HG03520 (cell line): ENCODE measurements at regions not wholly inside any gene's neighbourhood (a gene's known extent, or its start where the extent isn't known, plus 50 kb on each side); places are given as distances from the start of the nearest gene placed in this dataset.

Experiments used
- ATAC-seq: cut with Tn5 transposase; IDR thresholded peaks from one replicate; pipeline ENCODE4 v1.9.1; 2021; ENCODE audit warnings: mild to moderate bottlenecking, moderate library complexity; ENCODE audit not compliant: unreplicated experiment

DNA sequence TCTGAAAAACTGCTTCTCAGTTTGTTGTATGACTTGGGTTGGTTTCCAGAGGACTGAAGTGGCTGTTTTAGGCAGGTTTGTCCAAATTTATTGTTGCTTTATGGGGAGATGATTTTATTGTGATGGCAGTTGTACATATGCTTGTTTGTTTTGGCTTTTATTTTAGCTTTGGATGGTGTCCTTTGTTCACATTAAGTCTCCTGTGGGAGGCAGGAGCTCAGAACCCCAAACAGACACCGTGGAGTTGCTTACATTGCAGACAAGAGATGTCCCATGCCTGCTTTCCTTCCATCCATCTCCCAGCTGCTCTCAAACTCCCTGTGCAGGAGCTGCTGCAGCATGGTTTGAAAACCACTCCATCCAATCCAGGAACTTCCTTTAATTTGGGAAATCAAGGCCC is 414.7 kb downstream of the LPIN1 start:
- ATAC-seq: no peak

DNA sequence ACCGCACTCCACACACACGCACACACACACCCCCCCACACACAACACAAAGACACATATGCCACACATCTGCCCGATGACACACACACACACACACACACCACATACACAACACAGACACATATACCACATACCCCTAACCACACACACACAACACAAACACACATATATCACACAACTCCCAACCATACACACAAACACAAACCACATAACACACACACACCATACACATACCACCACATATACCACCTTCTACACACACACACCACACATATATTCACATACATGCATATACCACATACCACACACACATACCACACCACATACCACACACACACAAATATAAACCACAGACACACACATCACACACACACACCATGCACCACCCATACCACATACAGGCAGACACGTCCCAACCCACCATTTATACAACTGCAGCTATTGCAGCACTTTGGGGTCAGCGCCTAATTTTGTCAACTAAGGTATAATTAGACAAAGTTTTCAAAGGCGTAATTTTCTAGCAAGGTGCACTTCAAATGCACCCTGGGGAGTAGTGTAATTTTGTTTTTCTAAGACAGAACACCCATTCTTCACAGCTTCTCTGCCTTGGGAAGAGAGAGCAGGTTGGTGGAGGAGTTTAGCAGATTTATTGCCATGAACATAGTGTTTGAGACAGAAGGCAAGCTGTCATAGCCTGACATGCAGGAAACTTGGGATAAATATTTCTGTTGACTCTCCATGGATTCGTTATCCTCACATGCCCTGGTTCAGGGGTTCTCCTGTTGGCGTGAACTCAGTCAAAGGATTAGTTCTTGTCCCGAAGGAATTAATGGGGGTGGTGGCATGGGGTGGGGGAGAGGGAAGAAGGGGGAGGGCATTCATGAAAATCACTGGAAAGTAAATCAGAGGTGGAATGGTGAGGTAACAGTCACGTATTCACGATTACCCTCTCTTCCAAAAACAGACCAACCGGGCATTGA is 416.1 kb downstream of the LPIN1 start:
- no peak for ATAC-seq

DNA sequence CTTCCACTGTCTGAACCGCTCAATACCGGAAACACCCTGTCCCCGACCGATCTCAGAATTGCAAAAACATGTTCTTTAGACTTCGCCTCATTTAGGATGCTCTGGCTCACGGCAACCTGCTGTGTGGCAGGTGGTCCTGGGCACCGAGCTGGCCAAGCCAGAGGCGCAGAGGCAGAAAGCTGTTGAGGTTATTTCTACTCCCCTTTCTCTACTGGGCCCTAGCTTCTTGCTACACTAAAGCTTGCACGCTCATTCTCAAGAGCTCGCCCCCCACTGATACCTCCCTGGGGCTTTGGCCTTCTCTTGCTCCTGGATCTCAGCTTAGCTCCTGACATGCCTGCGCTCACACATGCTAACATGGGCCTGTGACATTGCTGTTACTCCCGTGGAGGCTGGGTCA is 417.4 kb downstream of the LPIN1 start:
- ATAC-seq: no peak

DNA sequence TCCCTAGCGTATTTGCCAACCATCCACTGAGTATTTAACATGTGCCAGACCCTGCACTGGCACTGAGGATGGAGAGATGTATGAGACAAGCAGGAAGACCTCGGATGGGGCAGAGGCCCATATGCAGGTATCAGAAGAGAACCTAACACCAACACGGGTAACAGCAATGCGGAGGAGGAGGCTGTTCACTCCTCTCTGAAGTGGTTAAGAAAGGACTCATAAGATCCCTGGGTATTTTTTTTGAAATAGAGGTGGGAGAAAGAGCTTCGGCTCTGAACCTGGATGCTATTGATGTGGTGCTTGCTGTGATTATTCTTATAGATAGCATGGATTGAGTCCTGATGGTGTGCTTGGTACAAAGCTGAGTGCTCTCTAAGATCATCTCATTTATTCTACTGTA is 418.3 kb downstream of the LPIN1 start:
- no peak for ATAC-seq

DNA sequence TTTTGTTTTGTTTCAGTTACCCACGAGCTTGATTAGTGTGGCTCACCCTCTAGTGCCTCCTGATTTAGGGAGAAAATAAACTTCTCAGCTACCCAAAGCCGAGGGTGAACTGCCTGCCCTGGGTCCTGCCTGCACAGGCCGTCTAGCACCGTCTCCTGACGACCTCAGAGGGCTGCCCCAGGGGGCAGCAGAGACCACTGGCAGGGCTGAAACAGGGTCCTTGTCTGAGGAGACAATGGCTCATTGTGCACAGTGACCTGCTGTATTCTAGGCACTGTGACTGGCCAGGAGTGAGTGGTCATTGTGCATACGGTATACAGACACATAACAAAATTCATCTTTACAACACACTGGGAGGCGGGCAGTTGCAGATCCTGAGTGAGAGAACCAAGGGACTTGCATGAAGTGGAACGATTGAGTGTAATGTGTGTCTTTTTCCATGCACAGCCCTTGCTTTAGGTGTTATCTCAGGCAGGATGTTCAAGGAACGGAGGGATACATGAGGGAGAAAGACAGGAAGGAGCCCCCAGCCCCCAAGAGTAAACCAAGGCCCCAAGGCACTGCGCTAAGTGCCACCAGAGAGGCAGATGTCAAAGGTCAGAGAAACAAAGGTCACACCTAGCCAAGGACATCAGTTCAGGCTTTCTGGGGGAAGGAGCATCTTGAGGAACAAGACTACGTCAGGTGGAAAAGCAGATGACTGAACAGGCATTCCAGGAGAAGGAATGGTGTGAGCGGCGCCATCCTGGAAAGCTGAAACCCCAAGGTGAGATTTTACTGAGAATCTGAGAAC is 421.3 kb downstream of the LPIN1 start:
- no peak for ATAC-seq

DNA sequence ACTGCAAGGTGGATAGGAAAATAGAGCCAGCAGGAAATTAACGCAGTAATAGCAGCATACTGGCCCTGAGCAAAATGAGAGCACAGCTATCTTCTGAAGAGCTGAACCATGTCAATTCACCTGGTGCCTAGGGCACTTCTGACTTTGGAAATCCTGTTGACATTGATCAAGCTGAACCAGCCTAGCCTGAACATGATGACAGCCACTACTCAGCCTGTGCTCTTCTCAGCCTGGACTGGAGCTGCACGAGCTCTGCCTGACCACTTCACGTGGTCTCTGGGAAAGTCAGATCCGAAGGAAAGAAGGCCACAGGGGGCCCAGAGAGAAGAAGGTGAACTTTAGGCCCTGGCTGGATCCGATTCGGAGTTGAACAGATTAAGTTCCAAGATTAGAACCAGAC is 421.9 kb downstream of the LPIN1 start:
- no peak for ATAC-seq

DNA sequence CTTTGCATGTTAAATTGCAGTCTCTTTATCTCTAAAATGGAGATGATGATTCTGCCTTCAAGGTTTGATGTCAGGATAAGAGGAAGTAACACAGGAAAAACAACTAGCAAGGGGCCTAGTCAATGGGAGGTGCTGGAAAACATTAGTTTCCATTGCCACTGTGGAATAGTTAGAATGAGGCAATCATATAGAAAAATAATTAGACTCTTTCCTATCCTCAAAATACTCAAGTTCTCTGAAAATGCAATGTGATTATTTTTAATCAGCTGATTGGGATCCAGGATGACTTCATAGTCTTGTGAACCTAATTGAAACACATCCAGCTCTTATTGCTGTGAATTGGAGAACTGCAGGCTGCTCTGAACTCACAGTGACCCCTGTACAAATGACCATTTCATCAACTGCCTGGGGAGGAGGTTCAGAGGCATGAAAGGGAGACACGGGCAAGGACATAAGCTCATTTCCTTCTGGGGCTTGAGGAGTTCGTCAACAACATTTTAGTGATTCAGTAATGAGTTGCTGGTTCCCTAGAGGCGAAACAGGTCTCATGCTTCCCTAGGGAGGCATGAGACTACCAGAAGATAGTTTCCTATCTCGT is 422.5 kb downstream of the LPIN1 start:
- ATAC-seq: no peak

DNA sequence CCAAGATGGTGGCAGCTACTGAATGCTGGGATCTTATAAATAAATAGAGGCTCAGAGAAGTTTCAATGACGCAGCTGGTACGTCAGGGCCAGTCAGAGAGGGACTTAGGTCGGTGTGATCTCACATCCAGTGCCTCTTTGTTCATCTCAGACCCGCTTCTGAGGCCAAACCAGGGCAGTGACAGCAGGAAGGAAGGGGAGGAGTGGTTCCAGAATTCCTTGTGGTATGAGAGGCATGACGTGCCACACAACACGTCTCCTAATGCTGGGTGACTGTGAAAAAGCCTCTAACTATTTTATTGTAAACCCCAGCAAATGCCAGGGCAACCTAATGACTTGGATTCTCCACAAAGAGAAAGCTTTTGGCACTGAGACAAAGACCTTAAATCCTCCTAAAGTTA is 423.3 kb downstream of the LPIN1 start:
- ATAC-seq: no peak

DNA sequence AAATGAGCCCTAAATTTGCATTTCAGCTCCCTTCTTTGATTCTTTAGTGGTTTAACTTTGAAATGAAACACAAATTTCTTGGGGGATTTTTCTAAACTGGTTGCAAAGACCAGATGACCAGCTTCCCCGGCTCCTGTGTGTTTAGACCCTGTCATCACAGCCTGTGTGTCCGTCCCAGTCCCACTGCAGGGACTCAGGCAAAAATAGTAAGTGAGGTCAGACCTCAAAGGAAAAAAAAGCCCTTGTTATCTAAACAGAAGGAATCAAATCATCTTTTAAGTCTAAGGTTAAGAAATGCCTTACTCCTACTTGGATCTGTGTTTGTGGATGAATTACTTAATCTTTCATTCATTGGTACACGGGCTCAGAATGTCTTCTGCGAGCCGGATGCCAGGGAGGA is 423.7 kb downstream of the LPIN1 start:
- no peak for ATAC-seq

DNA sequence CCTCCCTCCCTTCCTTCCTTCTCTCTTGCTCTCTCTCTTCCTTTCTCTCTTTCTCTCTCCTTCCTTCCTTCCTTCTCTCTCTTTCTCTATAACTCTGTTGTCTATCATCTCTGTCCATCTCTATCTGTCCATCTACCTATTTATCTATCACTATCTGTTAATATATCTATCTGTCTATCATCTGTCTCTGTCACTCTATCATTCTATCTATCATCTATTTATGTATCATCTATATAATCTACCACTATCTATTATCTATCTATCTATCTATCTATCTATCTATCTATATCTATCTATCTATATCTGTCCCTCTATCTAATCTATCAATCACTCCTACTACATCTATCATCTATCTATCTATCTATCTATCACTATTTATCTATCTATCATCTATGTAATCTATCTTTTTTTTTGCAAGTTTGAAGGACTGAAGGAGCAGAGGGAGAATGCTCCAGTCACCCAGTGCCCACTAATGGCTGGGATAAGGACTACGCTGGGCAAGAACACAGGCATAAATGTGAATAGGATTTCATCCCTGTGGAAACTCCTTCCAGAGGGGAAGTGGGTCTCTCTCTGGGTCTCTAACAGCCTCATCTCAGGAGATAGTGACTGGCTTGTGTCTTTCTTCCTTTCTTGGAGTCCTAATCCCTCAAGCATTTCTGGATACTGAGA is 427.0 kb downstream of the LPIN1 start:
- ATAC-seq: no peak

DNA sequence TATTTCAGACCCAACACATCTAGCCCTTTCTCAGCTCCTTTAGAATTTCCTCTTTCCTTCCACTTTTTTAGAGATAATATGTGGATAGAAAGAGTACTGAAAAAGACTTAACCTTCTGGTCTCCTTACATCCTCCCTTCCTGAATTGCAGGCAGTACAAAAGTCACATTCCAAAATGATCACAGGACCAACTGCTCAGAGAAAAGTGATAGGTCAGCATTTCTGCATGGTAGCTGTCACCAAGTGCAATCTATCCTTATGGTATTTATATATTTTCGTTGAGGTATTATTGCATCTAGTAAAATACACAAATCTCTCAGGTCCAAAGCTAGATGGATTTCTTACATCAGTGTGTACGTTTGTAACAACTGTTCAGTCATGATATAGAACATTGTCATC is 427.5 kb downstream of the LPIN1 start:
- ATAC-seq: no peak

DNA sequence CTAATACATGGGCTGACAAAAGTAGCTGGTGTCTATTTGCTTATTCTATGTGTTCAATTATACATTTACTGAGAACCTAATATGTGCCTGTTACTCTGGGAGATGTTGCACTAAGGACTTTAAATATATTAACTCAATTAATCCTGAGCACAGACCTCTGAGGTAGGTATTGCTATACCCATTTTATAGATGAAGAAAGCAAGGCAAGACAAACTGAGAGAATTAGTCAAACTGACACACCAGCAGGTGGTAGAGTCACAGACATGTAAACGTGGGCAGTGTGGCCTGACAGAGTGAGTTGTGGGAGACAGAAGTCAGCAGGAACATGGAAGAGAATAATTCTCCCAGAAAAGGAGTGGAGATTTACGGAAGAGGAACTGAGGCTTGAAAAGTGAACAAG is 428.9 kb downstream of the LPIN1 start:
- no peak for ATAC-seq

DNA sequence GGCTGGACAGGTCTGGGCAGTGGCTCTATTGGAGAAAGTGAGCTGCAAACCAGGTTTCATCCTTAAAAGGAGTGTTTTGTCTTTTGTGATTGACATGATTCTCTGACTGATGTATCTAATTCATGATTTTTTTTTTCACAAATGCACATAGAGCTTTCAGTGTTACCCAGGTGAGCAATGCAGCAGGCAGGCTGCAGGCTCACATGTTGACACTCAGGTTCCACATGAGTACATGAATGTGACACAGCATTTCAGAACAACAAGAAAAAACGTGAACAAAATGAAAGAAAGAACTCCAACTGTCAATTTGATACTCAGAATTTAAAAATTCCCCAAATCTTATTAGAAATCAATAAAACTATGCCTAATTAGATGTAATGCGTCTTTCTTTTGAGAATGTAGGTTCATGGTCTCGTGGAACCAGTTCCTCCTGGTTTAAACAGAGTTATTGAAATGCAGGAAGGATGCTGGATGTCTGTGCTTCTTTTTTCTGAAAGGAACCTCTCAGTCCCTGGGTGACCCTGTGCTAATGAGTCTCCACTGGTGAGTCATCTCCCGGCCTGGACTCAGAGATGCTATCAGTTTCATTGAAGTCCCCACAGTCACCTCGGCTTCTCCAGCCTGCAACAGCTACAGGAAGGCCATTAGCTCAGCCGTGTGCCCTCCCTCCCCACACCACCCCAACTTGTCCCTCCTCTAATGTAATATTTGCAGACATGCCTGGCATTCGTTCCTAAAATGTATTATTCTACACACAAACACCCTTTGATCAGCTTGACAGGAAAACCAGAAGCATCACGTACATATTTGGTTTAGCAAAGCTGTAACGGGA is 430.4 kb downstream of the LPIN1 start:
- ATAC-seq: peak; percentile 87

DNA sequence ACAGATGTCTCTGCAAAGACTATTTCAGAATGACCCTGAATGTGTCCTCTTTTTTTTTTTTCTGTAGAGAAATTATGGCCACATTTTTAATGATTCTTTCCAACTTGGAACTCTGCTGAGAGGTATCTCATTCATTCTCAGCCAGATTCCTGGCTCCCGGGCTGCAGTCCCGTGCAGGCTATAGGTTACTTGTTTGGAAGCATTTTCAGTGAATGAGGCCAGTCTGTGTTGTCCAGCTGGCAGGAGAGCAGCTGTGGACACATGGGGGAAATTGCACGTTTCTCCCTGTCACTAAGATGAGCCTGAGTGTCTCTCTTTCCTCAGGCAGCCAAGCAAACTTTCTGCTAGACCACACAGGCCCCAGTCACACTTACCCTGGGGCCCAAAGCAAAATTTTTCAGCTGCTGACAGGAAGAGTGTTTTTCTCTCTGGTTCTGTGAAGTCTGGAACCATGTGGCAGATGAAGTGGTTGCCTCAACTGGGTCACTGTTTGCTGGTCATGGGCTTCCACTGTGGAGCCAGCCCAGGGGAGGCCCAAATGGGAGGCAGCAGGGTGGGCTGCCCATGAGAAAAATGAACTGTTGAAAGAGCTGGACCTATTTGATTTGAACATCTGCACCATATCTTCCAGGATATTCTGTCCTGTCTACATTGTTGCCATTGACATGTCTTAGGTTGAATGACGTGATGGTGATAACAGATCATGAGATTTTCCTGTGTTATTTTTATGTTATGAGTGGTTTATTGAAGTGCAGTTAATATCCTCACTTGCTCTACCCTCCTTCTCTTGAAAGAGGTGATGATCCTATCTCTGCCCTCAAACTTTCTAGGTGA is 431.2 kb downstream of the LPIN1 start:
- ATAC-seq: peak; percentile 59

DNA sequence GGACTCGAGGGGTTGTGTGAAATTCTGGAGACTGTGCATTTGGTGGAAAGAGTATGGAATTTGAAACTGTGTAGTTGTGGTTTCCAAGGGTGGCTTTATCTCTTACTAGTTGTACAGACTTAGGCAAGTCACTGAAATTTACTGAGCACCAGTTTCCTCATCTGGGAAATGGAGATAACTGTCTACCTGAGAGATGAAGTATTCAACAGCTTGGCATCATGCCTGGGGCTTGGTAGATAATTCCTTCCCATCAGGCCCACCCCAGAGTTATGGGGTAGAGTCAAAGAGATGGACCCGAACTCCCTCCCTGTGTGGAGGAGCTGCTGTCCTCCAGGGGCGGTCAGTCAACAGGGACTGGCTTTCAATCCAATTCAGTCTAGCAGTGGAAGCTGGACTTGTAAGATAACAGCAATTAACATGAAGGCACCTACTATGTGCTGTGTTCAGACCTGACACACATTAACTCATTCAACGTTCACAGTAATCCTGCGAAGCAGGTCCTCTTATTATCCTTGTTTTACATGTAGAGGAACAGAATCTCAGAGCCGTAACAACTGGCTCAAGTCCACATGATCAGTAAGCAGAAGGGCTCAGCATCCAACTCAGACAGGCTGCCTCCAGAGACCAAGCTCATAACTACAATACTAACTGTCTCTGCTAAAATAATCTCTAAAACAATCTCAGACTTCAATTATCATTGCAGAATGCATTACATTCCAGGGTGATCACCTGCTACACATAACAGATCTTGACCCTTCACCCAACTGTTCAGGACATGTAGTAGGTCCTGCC is 432.1 kb downstream of the LPIN1 start:
- no peak for ATAC-seq

DNA sequence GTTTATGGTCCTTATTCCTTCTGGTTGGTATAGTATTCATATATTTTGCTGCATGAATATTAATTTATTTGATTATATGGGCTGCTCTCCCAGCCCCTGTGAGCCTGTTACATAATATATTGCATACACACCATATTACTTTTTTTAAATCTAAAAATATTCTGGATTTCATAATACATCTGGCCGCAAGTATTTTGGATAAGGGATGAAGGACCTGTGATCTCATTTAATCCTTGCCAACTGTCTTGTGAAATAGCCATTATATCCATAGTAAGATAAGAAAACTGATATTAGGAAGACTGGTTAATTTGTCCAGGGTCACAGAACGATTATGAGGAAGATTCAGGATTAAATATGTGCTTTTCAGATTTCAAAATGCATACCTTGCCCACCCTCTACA is 433.6 kb downstream of the LPIN1 start:
- ATAC-seq: no peak

DNA sequence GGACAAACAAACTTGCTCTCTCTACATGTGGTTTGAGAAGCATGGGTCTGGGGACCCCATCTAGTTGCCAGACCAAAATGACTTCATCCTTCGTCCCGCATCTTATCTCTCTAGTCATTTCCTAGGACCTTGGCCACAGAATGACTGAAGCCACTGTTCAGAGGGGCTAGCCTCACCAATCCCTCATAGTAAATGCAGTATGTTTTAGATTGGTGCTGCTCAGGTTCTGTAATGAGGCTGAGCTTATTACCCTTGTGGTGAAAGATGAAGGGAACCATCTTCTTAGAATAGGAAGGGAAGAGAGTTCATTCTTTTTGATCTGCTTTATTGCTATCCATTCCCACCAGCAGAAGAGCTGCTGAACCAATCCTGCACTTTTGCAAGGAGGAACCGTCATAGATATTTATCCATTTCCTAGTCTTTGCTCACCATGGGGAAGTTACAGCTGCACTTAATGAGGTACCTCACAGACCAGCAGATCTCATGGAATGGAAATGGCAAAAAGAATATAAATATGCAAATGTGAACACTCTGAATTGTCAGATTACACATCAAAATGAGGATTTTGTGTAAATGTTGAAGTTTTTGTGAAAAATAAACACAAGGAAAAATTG is 436.7 kb downstream of the LPIN1 start:
- no peak for ATAC-seq

DNA sequence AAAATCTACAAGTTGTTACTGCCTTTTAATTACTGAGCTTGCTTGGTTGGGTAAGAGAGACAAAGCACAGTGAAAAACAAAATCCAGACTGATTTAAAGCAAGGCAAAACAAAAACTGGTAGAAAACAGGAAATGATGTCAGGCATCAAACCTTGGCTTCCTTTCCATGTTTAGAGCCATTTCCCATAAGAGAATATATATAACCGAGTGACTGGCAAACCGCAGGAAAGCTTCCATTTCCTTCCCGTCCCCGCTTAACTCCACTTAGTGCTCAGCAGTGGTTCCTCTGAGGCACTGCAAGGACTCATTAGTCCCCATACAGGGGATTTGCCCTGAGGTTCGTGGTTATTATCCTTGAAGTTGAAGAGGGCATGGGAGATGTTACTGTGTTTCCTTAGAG is 446.3 kb downstream of the LPIN1 start:
- no peak for ATAC-seq
